BJ (cell line): ENCODE measurements at regions not wholly inside any gene's neighbourhood (a gene's known extent, or its start where the extent isn't known, plus 50 kb on each side); places are given as distances from the start of the nearest gene placed in this dataset.

Experiments
- CTCF ChIA-PET: fragments of 350-600 bp; formaldehyde crosslinking; extraction: SDS; loops from one replicate; lab custom pipeline; 2021; ENCODE audit warnings: antibody characterized with exemption, inconsistent platforms; lab: Yijun Ruan, JAX
- POLR2A ChIA-PET: fragments of 300-600 bp; sonication (Branson Sonifier 250); formaldehyde crosslinking; extraction: SDS; loops from one replicate; lab custom pipeline; 2021; ENCODE audit warnings: antibody characterized with exemption; lab: Charles Lee
- DNase-seq: peaks from one replicate; pipeline ENCODE4 v3.0.0-alpha.2; 2011; ENCODE audit warnings: low read depth
- H3K27me3 ChIP-seq: 2 replicates; pipeline ENCODE4 v1.6.0; 2011; ENCODE audit warnings: low read length; ENCODE audit not compliant: control insufficient read depth, insufficient read depth
- H3K36me3 ChIP-seq: 2 replicates; pipeline ENCODE4 v1.5.1; 2011; ENCODE audit warnings: low read length; ENCODE audit not compliant: control insufficient read depth, insufficient read depth
- H3K4me3 ChIP-seq: 2 replicates; pipeline ENCODE4 v1.5.1; 2011; ENCODE audit warnings: low read depth, mild to moderate bottlenecking, control low read depth, low read length
- TF ChIP-seq, protein P1 (sequence below): IDR thresholded peaks from 2 replicates; pipeline ENCODE4 v1.5.1; 2011; ENCODE audit warnings: low read depth, mild to moderate bottlenecking, control low read depth, inconsistent platforms, low read length, moderate library complexity; ENCODE audit not compliant: insufficient read depth

DNA sequence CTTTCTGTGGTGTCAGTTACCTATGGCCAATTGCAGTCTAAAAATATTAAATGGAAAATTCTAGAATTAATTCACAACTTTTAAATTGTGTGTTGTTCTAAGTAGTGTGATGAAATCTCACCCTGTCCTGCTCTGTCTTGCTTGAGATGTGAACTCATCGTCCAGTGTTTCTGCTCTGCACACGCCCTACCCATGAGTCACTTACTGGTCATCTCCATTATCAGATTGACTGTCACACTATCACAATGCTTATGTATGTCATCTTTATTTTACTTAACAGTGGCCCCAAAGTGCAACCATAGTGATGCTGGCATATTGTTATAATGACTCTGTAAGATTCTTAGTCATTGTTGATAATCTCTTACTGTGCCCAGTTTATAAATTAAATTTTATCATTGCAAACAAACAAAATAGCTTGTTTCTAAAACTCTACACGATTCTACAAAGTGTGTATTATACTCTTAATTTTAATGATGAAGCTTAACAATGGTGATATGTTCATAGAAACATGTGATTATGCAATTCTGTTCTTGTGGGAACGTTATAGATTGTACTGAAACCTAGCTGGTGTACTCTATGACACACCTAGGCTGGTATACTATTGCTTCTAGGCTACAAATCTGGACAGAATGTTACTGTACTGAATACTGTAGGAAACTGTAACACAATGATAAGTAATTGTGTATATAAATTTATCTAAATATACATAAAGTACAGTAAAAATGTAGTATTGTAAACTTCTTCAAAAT lies 1086.8 kb upstream of the PIK3C3 start:
- peak; percentile 73 for DNase-seq
- ChIA-PET POLR2A (no interaction called here), CTCF (no interaction called here)
- H3K4me3 ChIP-seq = no peak overlapping the region
- H3K36me3 ChIP-seq = no peaks in the 10 kb centered on the region
- TF ChIP-seq, protein P1, sequence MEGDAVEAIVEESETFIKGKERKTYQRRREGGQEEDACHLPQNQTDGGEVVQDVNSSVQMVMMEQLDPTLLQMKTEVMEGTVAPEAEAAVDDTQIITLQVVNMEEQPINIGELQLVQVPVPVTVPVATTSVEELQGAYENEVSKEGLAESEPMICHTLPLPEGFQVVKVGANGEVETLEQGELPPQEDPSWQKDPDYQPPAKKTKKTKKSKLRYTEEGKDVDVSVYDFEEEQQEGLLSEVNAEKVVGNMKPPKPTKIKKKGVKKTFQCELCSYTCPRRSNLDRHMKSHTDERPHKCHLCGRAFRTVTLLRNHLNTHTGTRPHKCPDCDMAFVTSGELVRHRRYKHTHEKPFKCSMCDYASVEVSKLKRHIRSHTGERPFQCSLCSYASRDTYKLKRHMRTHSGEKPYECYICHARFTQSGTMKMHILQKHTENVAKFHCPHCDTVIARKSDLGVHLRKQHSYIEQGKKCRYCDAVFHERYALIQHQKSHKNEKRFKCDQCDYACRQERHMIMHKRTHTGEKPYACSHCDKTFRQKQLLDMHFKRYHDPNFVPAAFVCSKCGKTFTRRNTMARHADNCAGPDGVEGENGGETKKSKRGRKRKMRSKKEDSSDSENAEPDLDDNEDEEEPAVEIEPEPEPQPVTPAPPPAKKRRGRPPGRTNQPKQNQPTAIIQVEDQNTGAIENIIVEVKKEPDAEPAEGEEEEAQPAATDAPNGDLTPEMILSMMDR = no peak
- no peaks in the 10 kb centered on the region for H3K27me3 ChIP-seq

GRCh38 chr18:40867459-40867858 lies 1087.6 kb upstream of the PIK3C3 start:
- POLR2A ChIA-PET = no interaction called here
- H3K27me3 ChIP-seq = no peaks in the 10 kb centered on the region

DNA sequence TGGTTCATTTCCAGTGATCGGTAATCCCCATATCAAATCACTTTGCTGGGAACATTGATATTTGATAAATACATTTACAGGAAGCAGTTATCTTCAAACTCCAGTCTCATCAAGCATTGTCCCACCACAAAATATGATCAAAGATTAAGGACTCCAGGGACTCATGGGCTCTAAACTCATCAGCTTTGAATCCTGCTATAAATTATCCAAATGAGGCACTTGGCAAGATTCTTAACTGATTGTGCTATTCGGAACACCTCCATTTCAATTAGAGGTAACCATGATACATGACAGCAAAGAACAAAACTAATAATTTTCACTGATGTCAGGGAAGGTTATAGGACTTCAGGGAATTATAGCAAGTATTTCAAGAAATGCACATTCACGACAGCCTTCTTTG lies 1088.1 kb upstream of the PIK3C3 start:
- H3K4me3 ChIP-seq = no peak overlapping the region
- DNase-seq = no peak
- TF ChIP-seq, protein P1 = no peak
- POLR2A ChIA-PET = no interaction called here
- CTCF ChIA-PET = no interaction called here
- no peaks in the 10 kb centered on the region for H3K27me3 ChIP-seq
- no peaks in the 10 kb centered on the region for H3K36me3 ChIP-seq

More at GRCh38 chr18:40867459-40867858, 1087.6 kb upstream of the PIK3C3 start:
- CTCF ChIA-PET = no interaction called here
- Histone ChIP-seq H3K4me3 (no peak overlapping the region), H3K36me3 (no peaks in the 10 kb centered on the region)
- peak; percentile 71 for DNase-seq
- TF ChIP-seq, protein P1 = no peak

GRCh38 chr18:40866013-40866645 lies 1088.9 kb upstream of the PIK3C3 start:
- CTCF ChIA-PET = no interaction called here
- TF ChIP-seq, protein P1 = no peak
- POLR2A ChIA-PET = no interaction called here
- Histone ChIP-seq H3K27me3 (no peaks in the 10 kb centered on the region), H3K36me3 (no peaks in the 10 kb centered on the region), H3K4me3 (no peak overlapping the region)
- DNase-seq = no peak

- POLR2A ChIA-PET = no interaction called here
Measured at GRCh38 chr18:40864846-40865245, 1090.2 kb upstream of the PIK3C3 start.

More at GRCh38 chr18:40864846-40865245, 1090.2 kb upstream of the PIK3C3 start:
- CTCF ChIA-PET = no interaction called here
- no peak for DNase-seq
- TF ChIP-seq, protein P1 = no peak
- H3K27me3 ChIP-seq = no peaks in the 10 kb centered on the region
- no peaks in the 10 kb centered on the region for H3K36me3 ChIP-seq
- no peak overlapping the region for H3K4me3 ChIP-seq
